WTC11 (cell line): ENCODE measurements at regions not wholly inside any gene's neighbourhood (a gene's known extent, or its start where the extent isn't known, plus 50 kb on each side); places are given as distances from the start of the nearest gene placed in this dataset.
"Not testable (repeated sequence)": the region's sequence is repeated elsewhere in the genome, so short reads cannot be mapped to it uniquely, and the experiment has no call there.

Source experiments
- ATAC-seq: fragments of 200-7000 bp; cut with Tn5 transposase; 2 replicates; pipeline ENCODE4 v1.10.0; 2021; ENCODE audit warnings: mild to moderate bottlenecking, moderate library complexity
- CTCF ChIA-PET: fragments of 300-600 bp; sonication (Branson Sonifier 250); formaldehyde crosslinking; loops from one replicate; lab custom pipeline; 2021; ENCODE audit warnings: antibody characterized with exemption; lab: Charles Lee
- POLR2A ChIA-PET: fragments of 350-600 bp; sonication (Branson Sonifier 250); formaldehyde crosslinking; loops from one replicate; lab custom pipeline; 2021; ENCODE audit warnings: antibody characterized with exemption; lab: Charles Lee
- DNase-seq: peaks from one replicate; pipeline ENCODE4 v3.0.0; 2021; ENCODE audit warnings: low spot score
- H3K27ac Mint-ChIP-seq: 2 replicates; pipeline ENCODE4 v1.8.0; 2021; ENCODE audit warnings: mixed read lengths
- H3K27me3 Mint-ChIP-seq: 2 replicates; pipeline ENCODE4 v1.8.0; 2021; ENCODE audit warnings: low read depth, mild to moderate bottlenecking, moderate library complexity, mixed read lengths
- H3K36me3 Mint-ChIP-seq: 2 replicates; pipeline ENCODE4 v1.8.0; 2021; ENCODE audit warnings: mixed read lengths
- H3K4me1 Mint-ChIP-seq: 2 replicates; pipeline ENCODE4 v1.8.0; 2022; ENCODE audit warnings: mixed read lengths
- H3K4me3 Mint-ChIP-seq: 2 replicates; pipeline ENCODE4 v1.8.0; 2021; ENCODE audit warnings: mild to moderate bottlenecking, moderate library complexity, mixed read lengths
- H3K9me3 Mint-ChIP-seq: 2 replicates; pipeline ENCODE4 v1.8.0; 2021; ENCODE audit warnings: mixed read lengths
- AR ChIP-seq: fragments of 250-450 bp; sonication (Bioruptor Pico); IDR thresholded peaks from 2 replicates; pipeline ENCODE4 v1.9.0; 2021; ENCODE audit warnings: mild to moderate bottlenecking
- EMX1 ChIP-seq: fragments of 250-450 bp; sonication (Bioruptor Pico); IDR thresholded peaks from 2 replicates; pipeline ENCODE4 v1.8.0; 2021; ENCODE audit warnings: mild to moderate bottlenecking
- FOXP1 ChIP-seq: sonication (generic); formaldehyde crosslinking; IDR thresholded peaks from 2 replicates; pipeline ENCODE4 v1.8.0; 2022; ENCODE audit warnings: missing genetic modification reagents, mild to moderate bottlenecking, moderate library complexity, borderline replicate concordance
- NFYB ChIP-seq: sonication (generic); formaldehyde crosslinking; conservative IDR thresholded peaks from 2 replicates; pipeline ENCODE4 v1.8.0; 2022; ENCODE audit warnings: low read depth, missing genetic modification reagents
- RORB ChIP-seq: fragments of 250-450 bp; sonication (Bioruptor Pico); IDR thresholded peaks from 2 replicates; pipeline ENCODE4 v1.9.0; 2021; ENCODE audit warnings: mild to moderate bottlenecking
- ZBTB43 ChIP-seq: sonication (generic); formaldehyde crosslinking; IDR thresholded peaks from 2 replicates; pipeline ENCODE4 v1.8.1; 2023; ENCODE audit warnings: mild to moderate bottlenecking, missing genetic modification reagents
- ZNF671 ChIP-seq: fragments of 250-450 bp; sonication (Bioruptor Pico); IDR thresholded peaks from 2 replicates; pipeline ENCODE4 v1.8.0; 2021; ENCODE audit warnings: mild to moderate bottlenecking
- TF ChIP-seq, protein P1 (sequence below): sonication (generic); formaldehyde crosslinking; IDR thresholded peaks from 2 replicates; pipeline ENCODE4 v1.8.0; 2023; ENCODE audit warnings: missing genetic modification reagents, mild to moderate bottlenecking, borderline replicate concordance
- TF ChIP-seq, protein P2 (sequence below): sonication (generic); formaldehyde crosslinking; IDR thresholded peaks from 2 replicates; pipeline ENCODE4 v1.8.0; 2022; ENCODE audit warnings: missing genetic modification reagents

GRCh38 chr16:29226782-29227181 lies 179.7 kb downstream of the NPIPB11 start (continued):
- TF ChIP-seq, protein P1, sequence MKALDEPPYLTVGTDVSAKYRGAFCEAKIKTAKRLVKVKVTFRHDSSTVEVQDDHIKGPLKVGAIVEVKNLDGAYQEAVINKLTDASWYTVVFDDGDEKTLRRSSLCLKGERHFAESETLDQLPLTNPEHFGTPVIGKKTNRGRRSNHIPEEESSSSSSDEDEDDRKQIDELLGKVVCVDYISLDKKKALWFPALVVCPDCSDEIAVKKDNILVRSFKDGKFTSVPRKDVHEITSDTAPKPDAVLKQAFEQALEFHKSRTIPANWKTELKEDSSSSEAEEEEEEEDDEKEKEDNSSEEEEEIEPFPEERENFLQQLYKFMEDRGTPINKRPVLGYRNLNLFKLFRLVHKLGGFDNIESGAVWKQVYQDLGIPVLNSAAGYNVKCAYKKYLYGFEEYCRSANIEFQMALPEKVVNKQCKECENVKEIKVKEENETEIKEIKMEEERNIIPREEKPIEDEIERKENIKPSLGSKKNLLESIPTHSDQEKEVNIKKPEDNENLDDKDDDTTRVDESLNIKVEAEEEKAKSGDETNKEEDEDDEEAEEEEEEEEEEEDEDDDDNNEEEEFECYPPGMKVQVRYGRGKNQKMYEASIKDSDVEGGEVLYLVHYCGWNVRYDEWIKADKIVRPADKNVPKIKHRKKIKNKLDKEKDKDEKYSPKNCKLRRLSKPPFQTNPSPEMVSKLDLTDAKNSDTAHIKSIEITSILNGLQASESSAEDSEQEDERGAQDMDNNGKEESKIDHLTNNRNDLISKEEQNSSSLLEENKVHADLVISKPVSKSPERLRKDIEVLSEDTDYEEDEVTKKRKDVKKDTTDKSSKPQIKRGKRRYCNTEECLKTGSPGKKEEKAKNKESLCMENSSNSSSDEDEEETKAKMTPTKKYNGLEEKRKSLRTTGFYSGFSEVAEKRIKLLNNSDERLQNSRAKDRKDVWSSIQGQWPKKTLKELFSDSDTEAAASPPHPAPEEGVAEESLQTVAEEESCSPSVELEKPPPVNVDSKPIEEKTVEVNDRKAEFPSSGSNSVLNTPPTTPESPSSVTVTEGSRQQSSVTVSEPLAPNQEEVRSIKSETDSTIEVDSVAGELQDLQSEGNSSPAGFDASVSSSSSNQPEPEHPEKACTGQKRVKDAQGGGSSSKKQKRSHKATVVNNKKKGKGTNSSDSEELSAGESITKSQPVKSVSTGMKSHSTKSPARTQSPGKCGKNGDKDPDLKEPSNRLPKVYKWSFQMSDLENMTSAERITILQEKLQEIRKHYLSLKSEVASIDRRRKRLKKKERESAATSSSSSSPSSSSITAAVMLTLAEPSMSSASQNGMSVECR (CRISPR knock-in tag): no peak
- TF ChIP-seq, protein P2, sequence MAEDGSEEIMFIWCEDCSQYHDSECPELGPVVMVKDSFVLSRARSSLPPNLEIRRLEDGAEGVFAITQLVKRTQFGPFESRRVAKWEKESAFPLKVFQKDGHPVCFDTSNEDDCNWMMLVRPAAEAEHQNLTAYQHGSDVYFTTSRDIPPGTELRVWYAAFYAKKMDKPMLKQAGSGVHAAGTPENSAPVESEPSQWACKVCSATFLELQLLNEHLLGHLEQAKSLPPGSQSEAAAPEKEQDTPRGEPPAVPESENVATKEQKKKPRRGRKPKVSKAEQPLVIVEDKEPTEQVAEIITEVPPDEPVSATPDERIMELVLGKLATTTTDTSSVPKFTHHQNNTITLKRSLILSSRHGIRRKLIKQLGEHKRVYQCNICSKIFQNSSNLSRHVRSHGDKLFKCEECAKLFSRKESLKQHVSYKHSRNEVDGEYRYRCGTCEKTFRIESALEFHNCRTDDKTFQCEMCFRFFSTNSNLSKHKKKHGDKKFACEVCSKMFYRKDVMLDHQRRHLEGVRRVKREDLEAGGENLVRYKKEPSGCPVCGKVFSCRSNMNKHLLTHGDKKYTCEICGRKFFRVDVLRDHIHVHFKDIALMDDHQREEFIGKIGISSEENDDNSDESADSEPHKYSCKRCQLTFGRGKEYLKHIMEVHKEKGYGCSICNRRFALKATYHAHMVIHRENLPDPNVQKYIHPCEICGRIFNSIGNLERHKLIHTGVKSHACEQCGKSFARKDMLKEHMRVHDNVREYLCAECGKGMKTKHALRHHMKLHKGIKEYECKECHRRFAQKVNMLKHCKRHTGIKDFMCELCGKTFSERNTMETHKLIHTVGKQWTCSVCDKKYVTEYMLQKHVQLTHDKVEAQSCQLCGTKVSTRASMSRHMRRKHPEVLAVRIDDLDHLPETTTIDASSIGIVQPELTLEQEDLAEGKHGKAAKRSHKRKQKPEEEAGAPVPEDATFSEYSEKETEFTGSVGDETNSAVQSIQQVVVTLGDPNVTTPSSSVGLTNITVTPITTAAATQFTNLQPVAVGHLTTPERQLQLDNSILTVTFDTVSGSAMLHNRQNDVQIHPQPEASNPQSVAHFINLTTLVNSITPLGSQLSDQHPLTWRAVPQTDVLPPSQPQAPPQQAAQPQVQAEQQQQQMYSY (CRISPR knock-in tag): no peak
- TF ChIP-seq FOXP1 (CRISPR knock-in tag) (no peak), ZNF671 (no peak), AR (no peak), NFYB (CRISPR knock-in tag) (no peak), EMX1 (no peak), ZBTB43 (CRISPR knock-in tag) (no peak), RORB (CRISPR knock-in tag) (no peak)

DNA sequence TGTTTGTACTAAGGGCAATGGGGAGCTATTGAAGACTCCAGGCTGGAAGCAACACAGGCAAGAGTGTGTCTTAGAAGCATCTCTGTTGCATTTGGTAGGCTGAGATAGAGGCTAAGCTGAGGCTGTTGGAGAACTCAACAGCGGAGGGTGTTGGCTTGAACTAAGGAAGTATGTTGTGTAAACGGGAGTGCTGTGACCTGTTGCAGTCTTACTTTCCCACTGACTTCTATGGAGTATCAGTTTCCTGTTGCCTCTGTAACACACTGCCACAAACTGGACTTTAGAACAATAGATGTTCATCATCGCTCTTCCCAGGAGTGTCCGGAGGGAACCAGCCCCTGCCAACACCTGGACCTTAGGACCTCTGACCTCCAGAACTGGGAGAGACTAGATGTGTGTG lies 181.8 kb downstream of the NPIPB11 start:
- H3K27ac Mint-ChIP-seq, H3K27me3 Mint-ChIP-seq, H3K4me3 Mint-ChIP-seq, CTCF ChIA-PET, H3K4me1 Mint-ChIP-seq, H3K36me3 Mint-ChIP-seq, DNase-seq, POLR2A ChIA-PET, ATAC-seq: not testable (repeated sequence)
- H3K9me3 Mint-ChIP-seq: peaks cover 23% of the 10 kb centered on the region

GRCh38 chr16:29222615-29223014 lies 183.9 kb downstream of the NPIPB11 start:
- ATAC-seq, H3K4me3 Mint-ChIP-seq, H3K4me1 Mint-ChIP-seq, CTCF ChIA-PET, H3K27ac Mint-ChIP-seq, H3K27me3 Mint-ChIP-seq, POLR2A ChIA-PET, DNase-seq: not testable (repeated sequence)
- Mint-ChIP-seq H3K36me3 (peaks cover 12% of the 10 kb centered on the region), H3K9me3 (peaks cover 32% of the 10 kb centered on the region)

- ATAC-seq, DNase-seq, CTCF ChIA-PET, H3K27me3 Mint-ChIP-seq, H3K27ac Mint-ChIP-seq, POLR2A ChIA-PET, H3K4me3 Mint-ChIP-seq, H3K4me1 Mint-ChIP-seq: not testable (repeated sequence)
- Mint-ChIP-seq H3K9me3 (peaks cover 32% of the 10 kb centered on the region), H3K36me3 (peaks cover 12% of the 10 kb centered on the region)
Measured at GRCh38 chr16:29222008-29222407, 184.5 kb downstream of the NPIPB11 start.

- H3K4me1 Mint-ChIP-seq, ATAC-seq, DNase-seq, H3K27me3 Mint-ChIP-seq, POLR2A ChIA-PET, H3K4me3 Mint-ChIP-seq, H3K27ac Mint-ChIP-seq, CTCF ChIA-PET: not testable (repeated sequence)
- H3K36me3 Mint-ChIP-seq: peaks cover 12% of the 10 kb centered on the region
- peaks cover 27% of the 10 kb centered on the region for H3K9me3 Mint-ChIP-seq
Measured at GRCh38 chr16:29221281-29221955, 185.1 kb downstream of the NPIPB11 start.

GRCh38 chr16:29220647-29221191 lies 185.8 kb downstream of the NPIPB11 start:
- H3K27ac Mint-ChIP-seq, CTCF ChIA-PET, H3K4me3 Mint-ChIP-seq, DNase-seq, H3K27me3 Mint-ChIP-seq, ATAC-seq, H3K4me1 Mint-ChIP-seq, POLR2A ChIA-PET: not testable (repeated sequence)
- peaks cover 24% of the 10 kb centered on the region for H3K9me3 Mint-ChIP-seq
- peaks cover 12% of the 10 kb centered on the region for H3K36me3 Mint-ChIP-seq
